K562 (cell line): ENCODE measurements at regions not wholly inside any gene's neighbourhood (a gene's known extent, or its start where the extent isn't known, plus 50 kb on each side); places are given as distances from the start of the nearest gene placed in this dataset.

Source experiments
- MED1 ChIP-seq: sonication (generic); formaldehyde crosslinking; IDR thresholded peaks from 2 replicates; pipeline ENCODE4 v1.8.1; 2023; ENCODE audit warnings: missing genetic modification reagents, borderline replicate concordance
- TEAD4 ChIP-seq, 2 experiments: sonication (generic) in 1 of 2; formaldehyde crosslinking in 1 of 2; IDR thresholded peaks; 2 replicates each; pipeline versions ENCODE4 v1.6.1 to v1.8.0; 2012 to 2022; ENCODE audit warnings: borderline replicate concordance in 1 of 2, inconsistent platforms in 1 of 2, low read length in 1 of 2, mild to moderate bottlenecking in 1 of 2, missing genetic modification reagents in 1 of 2
- TF ChIP-seq, protein P1 (sequence below): fragments of 450-650 bp; IDR thresholded peaks from 2 replicates; pipeline ENCODE4 v1.6.1; 2016; ENCODE audit warnings: mild to moderate bottlenecking

DNA sequence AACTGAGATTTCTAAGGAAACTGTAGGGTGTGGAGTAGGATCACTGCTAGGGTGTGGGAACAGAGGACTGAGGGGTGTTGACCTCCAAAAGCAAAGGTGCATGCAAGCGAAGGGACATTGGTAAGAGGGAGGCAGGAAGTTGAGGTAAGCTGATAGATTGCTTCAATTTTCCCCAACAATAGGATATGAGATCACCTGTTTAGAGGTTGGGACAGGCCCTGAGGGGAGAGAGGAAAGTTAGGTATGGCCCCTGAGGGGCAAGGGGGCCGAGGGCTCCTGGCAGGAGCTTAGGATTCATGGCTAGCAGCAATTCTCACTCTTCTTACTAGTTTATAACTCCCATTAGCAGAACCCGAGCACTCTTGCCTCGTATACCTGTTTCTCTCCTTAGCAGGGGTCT is 106.8 kb upstream of the RPS6KA2 start:
- TF ChIP-seq TEAD4 (IDR thresholded peaks at IDR 0.05; ENCODE audit: low read length) (no peak), TEAD4 (CRISPR knock-in tag; IDR thresholded peaks at IDR 0.05; ENCODE audit: borderline replicate concordance) (no peak), MED1 (CRISPR knock-in tag) (no peak)
- TF ChIP-seq, protein P1, sequence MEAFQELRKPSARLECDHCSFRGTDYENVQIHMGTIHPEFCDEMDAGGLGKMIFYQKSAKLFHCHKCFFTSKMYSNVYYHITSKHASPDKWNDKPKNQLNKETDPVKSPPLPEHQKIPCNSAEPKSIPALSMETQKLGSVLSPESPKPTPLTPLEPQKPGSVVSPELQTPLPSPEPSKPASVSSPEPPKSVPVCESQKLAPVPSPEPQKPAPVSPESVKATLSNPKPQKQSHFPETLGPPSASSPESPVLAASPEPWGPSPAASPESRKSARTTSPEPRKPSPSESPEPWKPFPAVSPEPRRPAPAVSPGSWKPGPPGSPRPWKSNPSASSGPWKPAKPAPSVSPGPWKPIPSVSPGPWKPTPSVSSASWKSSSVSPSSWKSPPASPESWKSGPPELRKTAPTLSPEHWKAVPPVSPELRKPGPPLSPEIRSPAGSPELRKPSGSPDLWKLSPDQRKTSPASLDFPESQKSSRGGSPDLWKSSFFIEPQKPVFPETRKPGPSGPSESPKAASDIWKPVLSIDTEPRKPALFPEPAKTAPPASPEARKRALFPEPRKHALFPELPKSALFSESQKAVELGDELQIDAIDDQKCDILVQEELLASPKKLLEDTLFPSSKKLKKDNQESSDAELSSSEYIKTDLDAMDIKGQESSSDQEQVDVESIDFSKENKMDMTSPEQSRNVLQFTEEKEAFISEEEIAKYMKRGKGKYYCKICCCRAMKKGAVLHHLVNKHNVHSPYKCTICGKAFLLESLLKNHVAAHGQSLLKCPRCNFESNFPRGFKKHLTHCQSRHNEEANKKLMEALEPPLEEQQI: no peak
